Transverse colon (tissue), 4 donors: ENCODE measurements at regions not wholly inside any gene's neighbourhood (a gene's known extent, or its start where the extent isn't known, plus 50 kb on each side); places are given as distances from the start of the nearest gene placed in this dataset.

Source experiments
- DNase-seq: peaks from one replicate; pipeline ENCODE4 v3.0.0-alpha.2; 2019
- H3K27ac ChIP-seq, 4 donors: fragments of 200-600 bp; sonication (generic); 2 replicates each; pipeline ENCODE4 v1.5.1; 2016 to 2018; ENCODE audit warnings: inconsistent platforms in 4 of 4
- H3K27me3 ChIP-seq: fragments of 200-600 bp; sonication (generic); 2 replicates; pipeline ENCODE4 v1.5.1; 2017; ENCODE audit warnings: inconsistent platforms
- H3K36me3 ChIP-seq, 4 donors: fragments of 200-600 bp; sonication (generic); 2 replicates each; pipeline ENCODE4 v1.5.1; 2017 to 2019; ENCODE audit warnings: inconsistent platforms in 4 of 4
- H3K4me1 ChIP-seq, 4 donors: fragments of 200-600 bp; sonication (generic); 2 replicates each; pipeline ENCODE4 v1.5.1; 2017 to 2020; ENCODE audit warnings: inconsistent platforms in 4 of 4
- H3K4me3 ChIP-seq, 4 donors: fragments of 200-600 bp; sonication (generic); 1 replicate in 1 of 4; 2 replicates in 3 of 4; pipeline versions ENCODE4 v1.5.1 to v1.6.1; 2017 to 2019; ENCODE audit warnings: inconsistent platforms in 4 of 4
- H3K9me3 ChIP-seq, 2 donors: fragments of 200-600 bp; sonication (generic); 2 replicates each; pipeline ENCODE4 v1.5.1; 2017 to 2019; ENCODE audit warnings: inconsistent platforms in 2 of 2
- CTCF ChIP-seq, 5 experiments: fragments of 200-600 bp in 3 of 5; fragments of 450-650 bp in 2 of 5; sonication (generic) in 3 of 5; IDR thresholded peaks; 1 replicate in 2 of 5; 2 replicates in 3 of 5; pipeline ENCODE4 v1.5.1; 2016 to 2017; ENCODE audit warnings: antibody characterized with exemption in 5 of 5, inconsistent platforms in 3 of 5, mild to moderate bottlenecking in 2 of 5, moderate library complexity in 1 of 5
- EP300 ChIP-seq: sonication (generic); formaldehyde crosslinking; IDR thresholded peaks from one replicate; pipeline ENCODE4 v1.6.1; 2017; ENCODE audit warnings: antibody characterized with exemption, low read depth
- POLR2A ChIP-seq: fragments of 450-650 bp; IDR thresholded peaks from one replicate; pipeline ENCODE4 v1.6.1; 2016; ENCODE audit warnings: antibody characterized with exemption, mild to moderate bottlenecking, moderate library complexity
- POLR2AphosphoS5 ChIP-seq, 3 donors: sonication (generic); formaldehyde crosslinking; IDR thresholded peaks; one replicate each; pipeline ENCODE4 v1.6.1; 2016; ENCODE audit warnings: antibody characterized with exemption in 3 of 3
- WGBS, 2 donors: methylation state at CpG; one replicate each; pipeline ENCODE4 v1.1.5; 2018; ENCODE audit warnings: low coverage in 1 of 2; 5-methylcytosine and 5-hydroxymethylcytosine counted together
- in situ Hi-C, 4 donors: fragments of 200-750 bp; cut with MboI; loops; one replicate each; pipeline versions ENCODE4 v1.15.0 to v1.15.1; 2017; ENCODE audit warnings: low sequenced_read_pairs in 3 of 4, low pct_ligation_motif_present in 1 of 4, low pct_unique_long_range_greater_than_20kb in 1 of 4
- intact Hi-C: fragments of 100-400 bp; cut with DNase I; formaldehyde crosslinking; loops from one replicate; pipeline ENCODE4 v1.15.1; 2023; ENCODE audit warnings: low total_unique reads

GRCh38 chr9:30127371-30127770 lies 2257.1 kb upstream of the ACO1 start:
- intact Hi-C loops = no loop called here
- in situ Hi-C loops = no loop called here
- Histone ChIP-seq H3K4me3 (no peak overlapping the region), H3K27me3 (no peaks in the 10 kb centered on the region), H3K9me3 (no peaks in the 10 kb centered on the region), H3K36me3 (no peaks in the 10 kb centered on the region), H3K4me1 (no peaks in the 10 kb centered on the region), H3K27ac (no peak overlapping the region)
- no peak for TF ChIP-seq EP300
- TF ChIP-seq CTCF (IDR thresholded peaks at IDR 0.05) = no peak
- TF ChIP-seq POLR2AphosphoS5 (IDR thresholded peaks at IDR 0.05) = no peak
- TF ChIP-seq POLR2A = no peak
- DNase-seq = no peak

GRCh38 chr9:30140407-30140806 lies 2244.0 kb upstream of the ACO1 start:
- H3K9me3 ChIP-seq = no peaks in the 10 kb centered on the region
- in situ Hi-C loops = no loop called here
- no peak for DNase-seq
- no peak overlapping the region for H3K27ac ChIP-seq
- H3K36me3 ChIP-seq = no peaks in the 10 kb centered on the region
- H3K27me3 ChIP-seq = no peaks in the 10 kb centered on the region
- 69 to 84% methylated on average over 2 of the region's 2 CpGs for WGBS, 2 donors
- no peaks in the 10 kb centered on the region for H3K4me1 ChIP-seq
- no peak for TF ChIP-seq EP300
- TF ChIP-seq CTCF (IDR thresholded peaks at IDR 0.05) = no peak
- no peak for TF ChIP-seq POLR2A
- no peak for TF ChIP-seq POLR2AphosphoS5 (IDR thresholded peaks at IDR 0.05)
- intact Hi-C loops = no loop called here
- H3K4me3 ChIP-seq = no peak overlapping the region

GRCh38 chr9:30160570-30160969 lies 2223.9 kb upstream of the ACO1 start:
- H3K4me1 ChIP-seq = no peaks in the 10 kb centered on the region
- H3K9me3 ChIP-seq = no peaks in the 10 kb centered on the region
- H3K27ac ChIP-seq = no peak overlapping the region
- H3K27me3 ChIP-seq = no peaks in the 10 kb centered on the region
- intact Hi-C loops = no loop called here
- in situ Hi-C loops = loop anchor here in 1 of 4 donors (25.0 kb wide), 1 partner anchor 98 kb away; no protein-coding TSS in a partner anchor
- no peak for TF ChIP-seq CTCF (IDR thresholded peaks at IDR 0.05)
- TF ChIP-seq EP300 = no peak
- TF ChIP-seq POLR2AphosphoS5 (IDR thresholded peaks at IDR 0.05) = no peak
- TF ChIP-seq POLR2A = no peak
- no peak for DNase-seq
- H3K4me3 ChIP-seq = no peak overlapping the region
- 80 to 90% methylated on average over 2 to 7 of the region's 7 CpGs for WGBS, 2 donors
- no peaks in the 10 kb centered on the region for H3K36me3 ChIP-seq

- TF ChIP-seq POLR2AphosphoS5 (IDR thresholded peaks at IDR 0.05) (no peak), CTCF (IDR thresholded peaks at IDR 0.05) (no peak), EP300 (no peak)
- WGBS, 2 donors = 78 to 100% methylated on average over 1 of the region's 1 CpG
- in situ Hi-C loops (loop anchor here in 1 of 4 donors (25.0 kb wide), 1 partner anchor 110 kb away; no protein-coding TSS in a partner anchor), intact Hi-C loops (no loop called here)
- H3K27me3 ChIP-seq = no peaks in the 10 kb centered on the region
- no peak overlapping the region for H3K27ac ChIP-seq
- H3K36me3 ChIP-seq = no peaks in the 10 kb centered on the region
- no peaks in the 10 kb centered on the region for H3K4me1 ChIP-seq
- DNase-seq = no peak
- no peaks in the 10 kb centered on the region for H3K9me3 ChIP-seq
- H3K4me3 ChIP-seq = no peak overlapping the region
These were observed 2212.2 kb upstream of the ACO1 start for GRCh38 chr9:30172206-30172605.
